ENCODE measurements at regions not wholly inside any gene's neighbourhood (a gene's known extent, or its start where the extent isn't known, plus 50 kb on each side); places are given as distances from the start of the nearest gene placed in this dataset.
"Not testable (repeated sequence)": the region's sequence is repeated elsewhere in the genome, so short reads cannot be mapped to it uniquely, and the experiment has no call there.

GRCh38 chrX:56494923-56495322 lies 68.5 kb upstream of the UBQLN2 start:
- not testable (repeated sequence) for TF ChIP-seq CTCF, POLR2A (IDR thresholded peaks at IDR 0.05)

Data from Peyer's patch (tissue), 4 donors.